OCI-LY7 (cell line): ENCODE measurements at regions not wholly inside any gene's neighbourhood (a gene's known extent, or its start where the extent isn't known, plus 50 kb on each side); places are given as distances from the start of the nearest gene placed in this dataset.

Source experiments
- BruUV-seq: library from RNA; stranded (reverse); fragments of 400-500 nt; replicated peaks from 2 replicates; lab custom pipeline; 2021; lab: Mats Ljungman, UMichigan
- CTCF ChIA-PET: fragments of 300-600 bp; sonication (Branson Sonifier 250); formaldehyde crosslinking; loops from one replicate; lab custom pipeline; 2022; ENCODE audit warnings: antibody characterized with exemption; ENCODE audit not compliant: unreplicated experiment; lab: Charles Lee
- POLR2A ChIA-PET: fragments of 300-600 bp; sonication (Branson Sonifier 250); formaldehyde crosslinking; loops from one replicate; lab custom pipeline; 2022; ENCODE audit warnings: antibody characterized with exemption; lab: Charles Lee
- DNase-seq: peaks from one replicate; pipeline ENCODE4 v3.0.0-alpha.2; 2015; ENCODE audit warnings: low spot score
- H2AFZ ChIP-seq: fragments of 200-600 bp; sonication (generic), shearing (Covaris generic); 2 replicates; pipeline ENCODE4 v1.6.1; 2014; ENCODE audit warnings: mild to moderate bottlenecking, antibody characterized with exemption, low read length, moderate library complexity
- H3K27ac ChIP-seq: fragments of 200-600 bp; sonication (generic); 2 replicates; pipeline ENCODE4 v1.5.1; 2014; ENCODE audit warnings: mixed run types, low read depth, mild to moderate bottlenecking, moderate library complexity, low read length, inconsistent platforms; ENCODE audit not compliant: poor library complexity, severe bottlenecking
- H3K36me3 ChIP-seq: fragments of 200-600 bp; sonication (generic); 2 replicates; pipeline ENCODE4 v1.6.1; 2014; ENCODE audit warnings: mild to moderate bottlenecking, antibody characterized with exemption, low read length, moderate library complexity, mixed read lengths; ENCODE audit not compliant: insufficient read depth
- H3K4me1 ChIP-seq: fragments of 200-600 bp; sonication (generic); 2 replicates; pipeline ENCODE4 v1.5.1; 2014; ENCODE audit warnings: mild to moderate bottlenecking, low read length; ENCODE audit not compliant: insufficient read depth, poor library complexity, severe bottlenecking
- H3K4me2 ChIP-seq: fragments of 200-600 bp; sonication (generic); 2 replicates; pipeline ENCODE4 v1.6.1; 2014; ENCODE audit warnings: mild to moderate bottlenecking, low read length
- H3K4me3 ChIP-seq: fragments of 200-600 bp; sonication (generic); 2 replicates; pipeline ENCODE4 v1.5.1; 2014; ENCODE audit warnings: mild to moderate bottlenecking, low read depth, low read length; ENCODE audit not compliant: poor library complexity, severe bottlenecking
- H3K79me2 ChIP-seq: fragments of 200-600 bp; sonication (generic); 2 replicates; pipeline ENCODE4 v1.6.1; 2016; ENCODE audit warnings: low read depth, mild to moderate bottlenecking, low read length, moderate library complexity, mixed read lengths; ENCODE audit not compliant: insufficient read depth
- H3K9me2 ChIP-seq: fragments of 200-600 bp; sonication (generic); 2 replicates; pipeline ENCODE4 v1.6.1; 2016; ENCODE audit warnings: mild to moderate bottlenecking, low read length, mixed read lengths; ENCODE audit not compliant: insufficient read depth
- H3K9me3 ChIP-seq: fragments of 200-600 bp; sonication (generic); 2 replicates; pipeline ENCODE4 v1.6.1; 2014; ENCODE audit warnings: mild to moderate bottlenecking, mixed run types, low read length, mixed read lengths
- H4K20me1 ChIP-seq: fragments of 200-600 bp; sonication (generic); 2 replicates; pipeline ENCODE4 v1.6.1; 2014; ENCODE audit warnings: mild to moderate bottlenecking, antibody characterized with exemption, low read length, moderate library complexity, mixed read lengths; ENCODE audit not compliant: insufficient read depth
- CTCF ChIP-seq: fragments of 200-600 bp; sonication (generic); conservative IDR thresholded peaks from 2 replicates; pipeline ENCODE4 v1.5.1; 2014; ENCODE audit warnings: mild to moderate bottlenecking, antibody characterized with exemption, low read length, moderate library complexity, mixed read lengths
- EZH2phosphoT487 ChIP-seq: fragments of 200-600 bp; sonication (generic); IDR thresholded peaks from 2 replicates; pipeline ENCODE4 v1.6.1; 2018; ENCODE audit warnings: low read depth, borderline replicate concordance, mild to moderate bottlenecking, mixed run types, antibody characterized with exemption, low read length, moderate library complexity, mixed read lengths
- intact Hi-C: fragments of 100-400 bp; cut with micrococcal nuclease; formaldehyde crosslinking; loops from one replicate; pipeline ENCODE4 v1.10.0; 2022; ENCODE audit not compliant: unreplicated experiment

GRCh38 chr5:15263942-15264341 lies 236.0 kb upstream of the FBXL7 start:
- no peaks in the 10 kb centered on the region for H3K79me2 ChIP-seq
- ChIA-PET POLR2A (no interaction called here), CTCF (no interaction called here)
- no peak for DNase-seq
- no peak overlapping the region for H3K4me3 ChIP-seq
- H3K9me3 ChIP-seq: no peaks in the 10 kb centered on the region
- no peak overlapping the region for H2AFZ ChIP-seq
- no TSS peak for BruUV-seq
- H3K27ac ChIP-seq: no peak overlapping the region
- no peak overlapping the region for H3K4me2 ChIP-seq
- no peaks in the 10 kb centered on the region for H3K4me1 ChIP-seq
- H4K20me1 ChIP-seq: no peaks in the 10 kb centered on the region
- intact Hi-C loops: no loop called here
- H3K36me3 ChIP-seq: no peaks in the 10 kb centered on the region
- no peaks in the 10 kb centered on the region for H3K9me2 ChIP-seq
- TF ChIP-seq CTCF: no peak
- no peak for TF ChIP-seq EZH2phosphoT487

GRCh38 chr5:15263406-15263805 lies 236.6 kb upstream of the FBXL7 start:
- no peaks in the 10 kb centered on the region for H3K79me2 ChIP-seq
- H4K20me1 ChIP-seq: no peaks in the 10 kb centered on the region
- no peaks in the 10 kb centered on the region for H3K9me3 ChIP-seq
- H3K36me3 ChIP-seq: no peaks in the 10 kb centered on the region
- H3K4me3 ChIP-seq: no peak overlapping the region
- H3K9me2 ChIP-seq: no peaks in the 10 kb centered on the region
- no peak overlapping the region for H3K4me2 ChIP-seq
- H3K4me1 ChIP-seq: no peaks in the 10 kb centered on the region
- no peak for TF ChIP-seq CTCF
- TF ChIP-seq EZH2phosphoT487: no peak
- intact Hi-C loops: no loop called here
- H2AFZ ChIP-seq: no peak overlapping the region
- CTCF ChIA-PET: no interaction called here
- DNase-seq: no peak
- BruUV-seq: no TSS peak
- H3K27ac ChIP-seq: no peak overlapping the region
- POLR2A ChIA-PET: no interaction called here

GRCh38 chr5:15261269-15261995 lies 238.5 kb upstream of the FBXL7 start:
- TF ChIP-seq EZH2phosphoT487: no peak
- no peak for TF ChIP-seq CTCF
- no peaks in the 10 kb centered on the region for H4K20me1 ChIP-seq
- no peak overlapping the region for H3K27ac ChIP-seq
- H3K36me3 ChIP-seq: no peaks in the 10 kb centered on the region
- CTCF ChIA-PET: no interaction called here
- H3K4me2 ChIP-seq: no peak overlapping the region
- no peaks in the 10 kb centered on the region for H3K9me3 ChIP-seq
- H3K4me3 ChIP-seq: no peak overlapping the region
- H3K9me2 ChIP-seq: no peaks in the 10 kb centered on the region
- intact Hi-C loops: no loop called here
- no TSS peak for BruUV-seq
- POLR2A ChIA-PET: interaction anchor here (0.6 kb wide), 1 partner anchor 328 kb away, joined by 3 read pairs; no protein-coding TSS in a partner anchor
- no peaks in the 10 kb centered on the region for H3K4me1 ChIP-seq
- no peaks in the 10 kb centered on the region for H3K79me2 ChIP-seq
- H2AFZ ChIP-seq: no peak overlapping the region
- no peak for DNase-seq
